GM12878 (cell line): ENCODE measurements at regions not wholly inside any gene's neighbourhood (a gene's known extent, or its start where the extent isn't known, plus 50 kb on each side); places are given as distances from the start of the nearest gene placed in this dataset.

Experiments used
- ATAC-seq: fragments of 200-7000 bp; cut with Tn5 transposase; 3 replicates; pipeline ENCODE4 v1.9.1; 2020; ENCODE audit warnings: mild to moderate bottlenecking, moderate library complexity
- BruUV-seq: library from RNA; stranded (reverse); fragments of 400-500 nt; replicated peaks from 2 replicates; lab custom pipeline; 2021; lab: Mats Ljungman, UMichigan
- CTCF ChIA-PET: fragments of 300-600 bp; sonication (Branson Sonifier 250); formaldehyde crosslinking; extraction: SDS; loops from one replicate; lab custom pipeline; 2021; ENCODE audit warnings: inconsistent platforms; lab: Yijun Ruan, JAX
- POLR2A ChIA-PET: fragments of 350-600 bp; formaldehyde crosslinking; extraction: SDS; loops from one replicate; lab custom pipeline; 2021; ENCODE audit warnings: inconsistent platforms; lab: Charles Lee
- RAD21 ChIA-PET: fragments of 300-600 bp; sonication (Branson Sonifier 250); formaldehyde crosslinking; loops from one replicate; lab custom pipeline; 2023; ENCODE audit warnings: antibody characterized with exemption; ENCODE audit not compliant: unreplicated experiment; lab: Charles Lee
- SMC1A ChIA-PET: fragments of 300-600 bp; sonication (Branson Sonifier 250); formaldehyde crosslinking; loops from one replicate; lab custom pipeline; 2023; ENCODE audit not compliant: unreplicated experiment, uncharacterized antibody; lab: Charles Lee
- DNase-seq: peaks from one replicate; pipeline ENCODE4 v3.0.0-alpha.2; 2011; ENCODE audit warnings: low read depth, low spot score
- FAIRE-seq: peaks from 3 replicates; lab custom pipeline; 2011; peaks lifted over from hg19 to GRCh38; lab: Jason Lieb, UNC
- H2AFZ ChIP-seq: 2 replicates; pipeline ENCODE4 v1.6.0; 2011; ENCODE audit warnings: low read depth, low read length, control low read depth; ENCODE audit not compliant: control insufficient read depth
- H3K27ac ChIP-seq: 2 replicates; pipeline ENCODE4 v1.5.1; 2011; ENCODE audit warnings: control low read depth; ENCODE audit not compliant: control insufficient read depth, insufficient read depth
- H3K27me3 ChIP-seq, 2 experiments: replicated peaks in 1 of 2; 2 replicates each; pipeline versions ENCODE4 v1.6.0 to v1.6.1; 2011; ENCODE audit warnings: low read length in 1 of 2; ENCODE audit not compliant: control insufficient read depth in 2 of 2, insufficient read depth in 2 of 2
- H3K36me3 ChIP-seq, 2 experiments: 2 replicates each; pipeline ENCODE4 v1.5.1; 2011; ENCODE audit warnings: low read length in 1 of 2; ENCODE audit not compliant: control insufficient read depth in 2 of 2, insufficient read depth in 2 of 2
- H3K4me1 ChIP-seq: 2 replicates; pipeline ENCODE4 v1.6.1; 2011; ENCODE audit warnings: mild to moderate bottlenecking, low read length, moderate library complexity, mixed read lengths; ENCODE audit not compliant: control insufficient read depth, insufficient read depth
- H3K4me2 ChIP-seq: 2 replicates; pipeline ENCODE4 v1.6.0; 2011; ENCODE audit warnings: control low read depth; ENCODE audit not compliant: control insufficient read depth, insufficient read depth
- H3K4me3 ChIP-seq: fragments of 200-600 bp; sonication (generic); 2 replicates; pipeline ENCODE4 v1.5.1; 2016
- H3K79me2 ChIP-seq: 2 replicates; pipeline ENCODE4 v1.6.0; 2011; ENCODE audit warnings: low read length; ENCODE audit not compliant: control insufficient read depth, insufficient read depth
- H3K9ac ChIP-seq: 2 replicates; pipeline ENCODE4 v1.8.0; 2011; ENCODE audit warnings: low read length, control low read depth, mixed read lengths; ENCODE audit not compliant: control insufficient read depth, insufficient read depth
- H3K9me3 ChIP-seq: replicated peaks from 3 replicates; pipeline ENCODE4 v1.5.1; 2011; ENCODE audit warnings: mild to moderate bottlenecking, low read length; ENCODE audit not compliant: control insufficient read depth, insufficient read depth
- H4K20me1 ChIP-seq: 2 replicates; pipeline ENCODE4 v1.6.0; 2011; ENCODE audit not compliant: control insufficient read depth, insufficient read depth
- ATF7 ChIP-seq: fragments of 450-650 bp; IDR thresholded peaks from 2 replicates; pipeline ENCODE4 v1.6.1; 2016; ENCODE audit warnings: low read depth, mild to moderate bottlenecking
- IRF4 ChIP-seq: IDR thresholded peaks from 2 replicates; pipeline ENCODE4 v1.6.1; 2011; ENCODE audit warnings: low read depth, low read length
- JUND ChIP-seq: IDR thresholded peaks from 2 replicates; pipeline ENCODE4 v1.6.1; 2012; ENCODE audit warnings: low read depth, mild to moderate bottlenecking, low read length, improper control_type of control experiment, moderate library complexity
- MAX ChIP-seq: IDR thresholded peaks from 2 replicates; pipeline ENCODE4 v1.6.1; 2012; ENCODE audit warnings: low read depth, low read length, improper control_type of control experiment
- MYC ChIP-seq: IDR thresholded peaks from 2 replicates; pipeline ENCODE4 v1.6.1; 2011; ENCODE audit warnings: mild to moderate bottlenecking, low read length, moderate library complexity, inconsistent platforms; ENCODE audit not compliant: insufficient read depth, insufficient replicate concordance, insufficient read length, severe bottlenecking
- NBN ChIP-seq: fragments of 450-650 bp; IDR thresholded peaks from 2 replicates; pipeline ENCODE4 v1.6.1; 2016
- NR2C1 ChIP-seq: fragments of 450-650 bp; IDR thresholded peaks from 2 replicates; pipeline ENCODE4 v1.6.1; 2017; ENCODE audit warnings: antibody characterized with exemption, mild to moderate bottlenecking, moderate library complexity
- POU2F2 ChIP-seq: IDR thresholded peaks from 3 replicates; pipeline ENCODE4 v1.6.1; 2011; ENCODE audit warnings: low read depth, mild to moderate bottlenecking, low read length, borderline replicate concordance
- RAD21 ChIP-seq: IDR thresholded peaks from 2 replicates; pipeline ENCODE4 v1.6.1; 2011; ENCODE audit warnings: mild to moderate bottlenecking, low read depth, low read length, moderate library complexity; ENCODE audit not compliant: insufficient read depth
- RBBP5 ChIP-seq: fragments of 200-600 bp; sonication (generic); conservative IDR thresholded peaks from 2 replicates; pipeline ENCODE4 v1.6.1; 2016
- RUNX3 ChIP-seq: IDR thresholded peaks from 2 replicates; pipeline ENCODE4 v1.6.1; 2012; ENCODE audit warnings: low read length, inconsistent platforms
- SIN3A ChIP-seq: IDR thresholded peaks from 2 replicates; pipeline ENCODE4 v1.6.1; 2012; ENCODE audit warnings: low read depth, low read length, improper control_type of control experiment
- SMAD1 ChIP-seq: fragments of 450-650 bp; IDR thresholded peaks from 2 replicates; pipeline ENCODE4 v1.6.1; 2018; ENCODE audit warnings: mild to moderate bottlenecking, low read depth; ENCODE audit not compliant: partially characterized antibody
- SMARCA5 ChIP-seq: fragments of 450-650 bp; IDR thresholded peaks from 2 replicates; pipeline ENCODE4 v1.6.1; 2017; ENCODE audit warnings: mild to moderate bottlenecking
- SREBF2 ChIP-seq: IDR thresholded peaks from 2 replicates; pipeline ENCODE4 v1.6.1; 2012; ENCODE audit warnings: mild to moderate bottlenecking, low read length
- SUZ12 ChIP-seq: fragments of 200-600 bp; sonication (generic); IDR thresholded peaks from one replicate; pipeline ENCODE4 v1.6.1; 2018; ENCODE audit warnings: antibody characterized with exemption, mild to moderate bottlenecking; ENCODE audit not compliant: unreplicated experiment
- TAF1 ChIP-seq: IDR thresholded peaks from 2 replicates; pipeline ENCODE4 v1.6.1; 2011; ENCODE audit warnings: mild to moderate bottlenecking, low read depth, low read length, borderline replicate concordance
- ZBTB4 ChIP-seq: fragments of 450-650 bp; formaldehyde crosslinking; IDR thresholded peaks from 2 replicates; pipeline ENCODE4 v1.4.0; 2022; ENCODE audit warnings: mild to moderate bottlenecking, moderate library complexity
- ZNF622 ChIP-seq: fragments of 450-650 bp; IDR thresholded peaks from 2 replicates; pipeline ENCODE4 v1.6.1; 2017; ENCODE audit warnings: mild to moderate bottlenecking, inconsistent platforms
- WGBS: methylation state at CpG from one replicate; pipeline ENCODE4 v1.1.6; 2016; ENCODE audit warnings: low lambda C conversion rate; ENCODE audit not compliant: insufficient replicate concordance, insufficient coverage; ENCODE audit errors: missing lambda C conversion rate; 5-methylcytosine and 5-hydroxymethylcytosine counted together
- in situ Hi-C: fragments of 300-500 bp; cut with MboI; formaldehyde crosslinking; loops from 9 replicates; pipeline ENCODE4 v1.14.3; 2018; ENCODE audit warnings: mixed read lengths
- intact Hi-C: fragments of 100-400 bp; cut with micrococcal nuclease; formaldehyde crosslinking; loops from one replicate; pipeline ENCODE4 v1.14.2; 2022; ENCODE audit not compliant: unreplicated experiment

GRCh38 chrX:125497667-125498066 is 178.0 kb downstream of the TEX13C start:
- H3K4me3 ChIP-seq, result no peak overlapping the region
- no peak for TF ChIP-seq TAF1
- TF ChIP-seq POU2F2, result no peak
- no peak for TF ChIP-seq ZNF622
- TF ChIP-seq, all 136 proteins: peak for 0
- ChIA-PET SMC1A (no interaction called here), POLR2A (no interaction called here), CTCF (no interaction called here), RAD21 (no interaction called here)
- Histone ChIP-seq H3K9ac (no peak overlapping the region), H3K4me2 (no peak overlapping the region), H4K20me1 (no peaks in the 10 kb centered on the region), H3K79me2 (no peaks in the 10 kb centered on the region), H3K27me3 (no peaks in the 10 kb centered on the region), H2AFZ (no peak overlapping the region), H3K36me3 (no peaks in the 10 kb centered on the region), H3K4me1 (no peaks in the 10 kb centered on the region), H3K27ac (no peak overlapping the region), H3K9me3 (no peaks in the 10 kb centered on the region)
- WGBS, result 7% methylated on average over 3 of the region's 3 CpGs
- no peak for FAIRE-seq
- BruUV-seq, result no TSS peak
- no peak for ATAC-seq
- DNase-seq, result no peak
- intact Hi-C loops (no loop called here), in situ Hi-C loops (no loop called here)

GRCh38 chrX:125503769-125504168 is 184.1 kb downstream of the TEX13C start:
- no TSS peak for BruUV-seq
- POLR2A ChIA-PET, result no interaction called here
- no peak overlapping the region for H2AFZ ChIP-seq
- no peak overlapping the region for H3K9ac ChIP-seq
- no peaks in the 10 kb centered on the region for H3K27me3 ChIP-seq
- H3K36me3 ChIP-seq, result no peaks in the 10 kb centered on the region
- no peak overlapping the region for H3K27ac ChIP-seq
- no peaks in the 10 kb centered on the region for H3K4me1 ChIP-seq
- ATAC-seq (no peak), FAIRE-seq (no peak), DNase-seq (no peak)
- in situ Hi-C loops, result no loop called here
- H3K4me3 ChIP-seq, result no peak overlapping the region
- no peaks in the 10 kb centered on the region for H4K20me1 ChIP-seq
- intact Hi-C loops, result no loop called here
- 0% methylated on average over 2 of the region's 2 CpGs for WGBS
- SMC1A ChIA-PET, result no interaction called here
- RAD21 ChIA-PET, result no interaction called here
- no peaks in the 10 kb centered on the region for H3K9me3 ChIP-seq
- CTCF ChIA-PET, result no interaction called here
- no peak overlapping the region for H3K4me2 ChIP-seq
- H3K79me2 ChIP-seq, result no peaks in the 10 kb centered on the region
- TF ChIP-seq IRF4, result no peak
- no peak for TF ChIP-seq SUZ12
- TF ChIP-seq RBBP5, result no peak
- TF ChIP-seq MYC, result no peak
- TF ChIP-seq MAX, result no peak
- TF ChIP-seq SMARCA5, result no peak
- no peak for TF ChIP-seq NBN
- TF ChIP-seq ZBTB4, result no peak
- TF ChIP-seq JUND, result no peak
- no peak for TF ChIP-seq RAD21
- no peak for TF ChIP-seq NR2C1
- no peak for TF ChIP-seq RUNX3
- no peak for TF ChIP-seq SIN3A
- no peak for TF ChIP-seq ATF7
- no peak for TF ChIP-seq SMAD1
- no peak for TF ChIP-seq SREBF2
